Fibroblast of skin of scalp (primary cell): ENCODE measurements at regions not wholly inside any gene's neighbourhood (a gene's known extent, or its start where the extent isn't known, plus 50 kb on each side); places are given as distances from the start of the nearest gene placed in this dataset.
"Not testable (repeated sequence)": the region's sequence is repeated elsewhere in the genome, so short reads cannot be mapped to it uniquely, and the experiment has no call there.

Source experiments
- DNase-seq: peaks from one replicate; pipeline ENCODE4 v3.0.0-alpha.2; 2013

- DNase-seq = peak; percentile 10
These were observed 107.4 kb downstream of the SPDYE17 start for GRCh38 chr7:76924756-76925155.

GRCh38 chr7:76918619-76919018, 113.5 kb downstream of the SPDYE17 start:
- not testable (repeated sequence) for DNase-seq

- peak; percentile 35 for DNase-seq
These were observed 117.8 kb downstream of the SPDYE17 start for GRCh38 chr7:76914361-76914760.

GRCh38 chr7:76912011-76912814, 119.9 kb downstream of the SPDYE17 start:
- DNase-seq = not testable (repeated sequence)

GRCh38 chr7:76904688-76905087, 127.5 kb downstream of the SPDYE17 start:
- not testable (repeated sequence) for DNase-seq

- not testable (repeated sequence) for DNase-seq
These were observed 130.0 kb downstream of the SPDYE17 start for GRCh38 chr7:76901944-76902710.

- not testable (repeated sequence) for DNase-seq
These were observed 133.4 kb downstream of the SPDYE17 start for GRCh38 chr7:76898807-76899206.

- DNase-seq = peak; percentile 42
These were observed 135.2 kb downstream of the SPDYE17 start for GRCh38 chr7:76897007-76897406.

GRCh38 chr7:76895696-76896095, 136.5 kb downstream of the SPDYE17 start:
- not testable (repeated sequence) for DNase-seq

- DNase-seq = peak; percentile 24
These were observed 140.4 kb downstream of the SPDYE17 start for GRCh38 chr7:76891771-76892170.

- DNase-seq = not testable (repeated sequence)
These were observed 152.3 kb downstream of the SPDYE17 start for GRCh38 chr7:76879733-76880288.

- DNase-seq = not testable (repeated sequence)
These were observed 156.4 kb downstream of the SPDYE17 start for GRCh38 chr7:76875760-76876159.

- not testable (repeated sequence) for DNase-seq
These were observed 161.7 kb downstream of the SPDYE17 start for GRCh38 chr7:76870504-76870808.

- DNase-seq = peak; percentile 6
These were observed 164.7 kb downstream of the SPDYE17 start for GRCh38 chr7:76867364-76867889.

- DNase-seq = not testable (repeated sequence)
These were observed 168.9 kb downstream of the SPDYE17 start for GRCh38 chr7:76863150-76863773.

GRCh38 chr7:76862241-76862640, 169.9 kb downstream of the SPDYE17 start:
- not testable (repeated sequence) for DNase-seq

GRCh38 chr7:76859933-76860332, 172.2 kb downstream of the SPDYE17 start:
- DNase-seq = not testable (repeated sequence)

GRCh38 chr7:76854631-76855030, 177.5 kb downstream of the SPDYE17 start:
- DNase-seq = not testable (repeated sequence)

GRCh38 chr7:76852787-76853584, 179.2 kb downstream of the SPDYE17 start:
- DNase-seq = not testable (repeated sequence)

- not testable (repeated sequence) for DNase-seq
These were observed 179.8 kb downstream of the SPDYE17 start for GRCh38 chr7:76852362-76852761.

- peak; percentile 1 for DNase-seq
These were observed 180.5 kb downstream of the SPDYE17 start for GRCh38 chr7:76851617-76852016.
